HG02623 (cell line): ENCODE measurements at regions not wholly inside any gene's neighbourhood (a gene's known extent, or its start where the extent isn't known, plus 50 kb on each side); places are given as distances from the start of the nearest gene placed in this dataset.

Experiments
- ATAC-seq: cut with Tn5 transposase; IDR thresholded peaks from one replicate; pipeline ENCODE4 v1.9.1; 2021; ENCODE audit warnings: moderate library complexity; ENCODE audit not compliant: unreplicated experiment

DNA sequence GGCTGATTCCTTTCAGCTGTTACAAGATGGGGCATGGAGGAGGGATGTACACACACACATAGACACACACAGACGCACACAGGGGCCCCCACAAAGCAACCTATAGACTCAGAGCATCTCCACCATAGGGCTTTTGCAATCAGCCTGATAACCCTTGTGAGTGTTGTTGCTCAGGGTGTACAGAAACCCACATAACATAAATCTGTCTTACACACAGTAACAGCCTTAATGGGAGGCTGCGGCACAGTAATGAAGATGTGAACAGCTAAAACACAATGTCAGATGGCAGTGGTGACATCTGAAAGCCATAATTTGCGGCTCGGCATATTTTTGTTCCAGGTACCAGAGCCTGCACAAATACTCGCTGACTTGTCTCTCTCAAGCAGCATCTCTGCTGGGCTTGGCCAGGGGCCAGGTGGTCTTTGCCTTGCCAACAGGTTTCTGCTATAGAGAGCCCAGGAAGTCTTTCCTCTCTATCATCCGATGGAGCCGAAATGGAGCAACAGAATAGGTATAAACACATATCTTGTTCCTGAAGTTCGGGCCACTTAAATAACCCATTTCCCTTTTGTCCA lies 357.2 kb upstream of the GATB start:
- no peak for ATAC-seq

DNA sequence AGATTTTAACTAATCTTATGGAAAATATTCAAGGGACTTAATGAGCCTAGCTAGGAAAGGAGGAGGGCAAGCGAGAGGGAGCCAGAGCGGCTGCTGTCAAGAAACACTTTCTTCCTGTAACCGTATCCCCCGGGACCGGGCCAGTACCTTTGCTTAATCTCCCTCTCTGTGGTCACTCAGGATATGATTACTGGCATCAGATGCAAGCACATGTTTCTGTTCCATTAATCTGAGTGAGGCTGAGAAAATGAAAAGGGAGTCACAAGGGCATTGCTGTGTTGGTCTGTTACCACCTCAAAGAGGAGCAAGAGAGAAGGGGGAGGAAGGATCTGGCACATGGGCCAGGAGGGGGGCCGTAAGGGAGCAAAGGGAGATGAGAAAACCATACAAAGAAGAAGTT lies 356.7 kb upstream of the GATB start:
- no peak for ATAC-seq

DNA sequence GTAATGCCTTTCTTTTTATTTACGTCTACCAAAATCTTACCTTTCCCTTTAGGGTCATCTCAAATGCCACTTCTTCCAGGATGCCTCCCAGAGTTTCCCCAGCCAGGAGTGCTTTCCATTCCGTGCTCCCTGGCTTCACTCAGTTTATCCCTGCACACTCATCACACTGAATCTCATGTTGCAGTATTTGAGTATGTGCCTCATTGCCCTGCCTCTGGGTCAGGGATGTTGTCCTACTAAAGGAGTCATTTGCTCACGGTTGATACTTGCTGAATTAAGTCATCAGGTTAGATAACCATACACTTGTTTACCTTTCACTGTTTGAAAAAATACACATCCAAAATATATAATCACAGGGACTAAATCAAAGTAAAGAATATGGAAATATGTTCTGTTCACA lies 356.2 kb upstream of the GATB start:
- ATAC-seq, result no peak

DNA sequence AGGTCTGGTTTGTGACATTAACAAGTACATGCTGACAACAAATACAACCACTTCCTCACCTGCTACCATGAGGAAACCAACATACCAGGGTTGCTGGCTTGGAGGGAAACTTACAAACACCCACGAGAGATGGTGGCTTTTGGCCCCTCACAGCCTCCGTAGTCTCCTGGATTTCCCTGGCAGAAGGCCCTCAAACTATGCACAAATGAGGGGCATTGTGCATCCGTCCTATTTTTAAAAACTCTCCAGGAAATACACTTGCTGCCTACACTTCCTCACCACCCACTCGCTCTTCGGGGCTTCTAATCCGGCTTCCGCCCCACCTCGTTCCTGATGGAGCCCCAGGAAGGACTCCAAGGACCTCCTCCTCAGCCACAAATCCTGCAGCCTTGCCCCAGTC lies 355.0 kb upstream of the GATB start:
- no peak for ATAC-seq

DNA sequence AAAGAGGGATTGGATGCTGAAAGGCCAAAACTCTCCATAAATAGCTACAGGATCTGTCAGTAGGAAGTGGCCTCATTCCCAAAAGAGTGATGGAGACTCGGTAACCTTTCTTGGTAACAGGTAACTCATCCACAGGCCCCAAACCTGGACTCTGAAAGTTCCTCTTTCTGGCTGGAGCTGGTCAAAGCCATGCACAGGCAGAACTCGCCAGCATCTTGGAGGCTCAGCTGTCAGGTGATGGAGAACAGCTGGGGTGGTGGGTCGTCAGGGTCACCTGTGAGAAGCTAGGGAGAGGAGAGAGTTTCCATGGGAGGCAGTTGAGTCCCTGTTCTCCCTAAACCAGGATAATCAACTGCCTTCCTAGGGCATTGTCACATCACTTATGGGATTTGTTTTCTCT lies 354.3 kb upstream of the GATB start:
- ATAC-seq, result no peak

DNA sequence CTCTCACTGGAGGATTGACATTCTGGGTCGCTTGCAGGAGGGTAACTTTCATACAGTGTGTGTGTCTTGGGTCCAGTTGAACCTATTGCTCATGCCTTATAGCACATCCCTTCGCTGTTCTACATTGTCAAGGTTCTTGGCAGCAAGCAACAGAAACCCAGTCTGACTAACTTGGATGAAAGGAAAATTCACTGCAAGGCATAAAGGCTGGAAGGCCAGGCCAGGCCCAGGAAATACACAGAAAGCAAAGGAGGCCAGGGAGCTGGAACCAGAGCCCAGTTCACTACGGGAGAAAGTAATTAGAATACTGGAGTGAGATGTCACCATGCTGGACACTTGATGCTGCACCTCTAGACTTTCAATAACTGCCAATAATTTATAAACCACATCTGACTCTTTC lies 353.8 kb upstream of the GATB start:
- ATAC-seq, result no peak

DNA sequence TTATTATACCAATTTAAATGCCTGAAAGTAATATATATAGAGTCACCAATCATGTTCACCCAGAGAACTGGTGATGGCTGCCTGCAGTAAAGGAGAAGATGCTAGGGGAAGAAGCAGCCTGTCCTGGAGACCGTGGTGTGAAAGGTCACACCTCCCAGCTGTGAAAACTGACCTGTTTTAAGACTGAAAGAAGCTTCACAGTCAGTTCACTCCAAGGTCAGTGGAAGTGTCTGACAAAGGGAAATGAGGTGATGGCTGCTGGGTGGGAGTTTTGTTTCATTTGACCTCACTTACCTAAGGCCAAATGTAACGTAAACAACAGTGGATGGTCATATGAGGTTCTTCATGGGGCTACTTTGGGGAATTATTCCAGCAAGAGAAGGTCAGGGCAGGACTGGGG lies 352.1 kb upstream of the GATB start:
- ATAC-seq, result peak; percentile 45

DNA sequence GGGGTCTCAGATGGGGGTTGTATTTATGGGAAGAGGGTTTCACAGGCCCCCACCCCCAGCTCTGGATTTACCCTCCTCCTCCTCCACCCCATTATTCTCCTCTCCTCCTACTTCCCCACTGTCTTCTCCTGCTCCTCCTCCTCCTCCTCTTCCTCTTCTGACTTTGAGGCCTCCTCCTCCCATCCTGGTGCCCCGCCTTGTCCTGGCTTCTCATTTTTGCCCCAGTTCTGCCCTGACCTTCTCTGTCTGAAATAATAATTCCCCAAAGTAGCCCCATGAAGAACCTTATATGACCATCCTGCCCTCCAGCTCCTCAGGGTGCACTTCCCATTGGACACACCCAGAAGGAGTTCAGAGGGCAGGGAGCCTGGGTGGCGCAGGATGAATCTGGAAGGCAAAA lies 351.4 kb upstream of the GATB start:
- no peak for ATAC-seq

DNA sequence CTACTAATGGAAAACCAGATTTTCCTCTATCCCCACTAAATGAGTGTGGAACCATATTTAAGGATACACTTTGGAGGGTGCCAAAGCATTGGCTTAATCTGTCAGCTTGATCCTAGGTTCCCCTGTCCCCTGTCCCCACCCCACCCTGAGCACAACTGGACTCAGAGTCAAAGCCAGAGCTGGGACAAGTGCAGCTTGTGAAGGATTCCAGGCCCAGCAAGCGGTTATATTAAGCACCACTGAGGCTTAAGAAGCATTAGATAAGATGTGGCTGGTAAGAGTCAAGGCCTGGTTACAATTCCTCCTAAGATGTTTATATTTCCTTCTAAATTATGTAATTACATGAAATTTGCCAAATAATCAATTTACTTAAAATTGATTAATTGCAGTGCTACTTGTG lies 350.0 kb upstream of the GATB start:
- ATAC-seq, result no peak

DNA sequence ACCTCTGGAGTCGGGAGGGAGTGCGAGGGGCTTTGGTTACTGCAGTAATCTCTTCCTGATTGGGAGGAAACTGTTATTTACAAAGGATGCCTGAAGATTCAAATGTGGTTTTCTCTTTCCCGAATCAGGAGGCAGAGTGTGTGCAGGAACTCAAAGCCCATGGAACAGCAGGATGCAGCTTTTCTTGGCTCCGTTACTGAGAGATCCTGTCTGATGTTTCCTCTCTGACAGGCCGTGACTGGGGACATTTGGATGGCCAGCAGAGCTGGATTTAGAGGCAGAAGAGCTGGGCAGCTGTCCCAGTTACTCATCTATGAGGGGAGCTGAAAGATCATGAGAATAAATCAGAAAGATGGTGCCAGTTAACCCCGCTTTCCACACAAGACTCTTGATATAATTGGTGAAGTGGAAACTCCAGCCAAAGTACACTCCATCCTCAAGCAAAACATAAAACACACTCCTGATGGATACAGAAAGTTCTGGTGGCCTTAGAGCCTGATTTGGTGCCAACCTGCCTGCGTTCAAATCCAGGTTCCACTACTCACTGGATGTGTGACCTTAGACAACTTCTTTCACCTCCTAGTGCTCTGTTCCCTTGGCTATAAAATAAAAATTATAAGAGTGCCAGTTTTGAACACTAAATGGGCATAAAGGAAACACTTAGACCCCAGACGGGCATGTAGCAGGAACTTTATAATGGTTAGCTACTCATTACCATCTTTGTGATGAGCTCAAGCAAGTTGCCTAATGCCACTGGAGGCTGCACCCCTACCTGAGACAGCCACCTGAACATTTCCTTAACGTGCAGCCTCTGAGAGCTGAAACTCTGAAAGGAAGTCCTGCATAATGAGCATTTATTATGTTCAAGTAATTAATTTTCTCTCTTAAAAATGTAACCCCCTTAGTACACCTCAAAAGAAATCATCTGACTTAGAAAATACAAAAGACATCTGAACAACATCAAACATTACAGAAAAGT lies 349.0 kb upstream of the GATB start:
- ATAC-seq, result no peak

DNA sequence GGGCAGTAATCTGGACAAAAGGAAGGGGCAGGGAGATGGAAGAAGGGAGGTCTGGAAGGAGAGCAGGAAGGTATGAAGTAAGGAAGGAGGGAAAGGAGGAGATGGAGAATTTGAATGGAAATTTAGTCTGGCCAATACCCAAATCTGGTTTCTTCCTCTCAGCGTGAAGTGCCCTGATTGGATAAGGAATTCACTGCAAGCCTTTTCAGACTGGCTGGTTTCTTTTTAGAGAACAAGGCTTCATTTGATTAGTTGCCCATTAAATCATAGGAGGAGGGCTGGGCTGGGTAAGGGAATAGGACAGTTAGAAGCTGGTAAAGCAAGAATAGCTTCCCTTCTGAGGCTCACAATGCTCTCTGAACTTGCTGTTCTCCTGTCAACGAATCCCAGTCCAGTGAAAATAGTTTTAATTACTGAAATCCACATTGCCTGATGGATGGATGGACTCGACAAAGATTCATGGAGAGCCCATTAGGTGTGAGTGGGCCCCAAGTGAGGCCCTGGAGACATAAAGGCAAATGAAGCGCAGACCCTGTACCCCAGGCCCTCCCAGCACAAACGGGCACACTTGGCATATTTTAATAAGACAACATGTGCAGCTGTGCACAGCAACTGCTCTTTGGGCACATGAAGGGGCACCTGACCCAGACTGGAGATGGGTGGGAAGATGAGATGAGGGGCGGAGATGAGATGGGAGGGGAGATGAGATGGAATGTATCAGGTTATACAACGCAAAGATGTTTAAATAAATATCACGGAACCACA lies 347.1 kb upstream of the GATB start:
- no peak for ATAC-seq

DNA sequence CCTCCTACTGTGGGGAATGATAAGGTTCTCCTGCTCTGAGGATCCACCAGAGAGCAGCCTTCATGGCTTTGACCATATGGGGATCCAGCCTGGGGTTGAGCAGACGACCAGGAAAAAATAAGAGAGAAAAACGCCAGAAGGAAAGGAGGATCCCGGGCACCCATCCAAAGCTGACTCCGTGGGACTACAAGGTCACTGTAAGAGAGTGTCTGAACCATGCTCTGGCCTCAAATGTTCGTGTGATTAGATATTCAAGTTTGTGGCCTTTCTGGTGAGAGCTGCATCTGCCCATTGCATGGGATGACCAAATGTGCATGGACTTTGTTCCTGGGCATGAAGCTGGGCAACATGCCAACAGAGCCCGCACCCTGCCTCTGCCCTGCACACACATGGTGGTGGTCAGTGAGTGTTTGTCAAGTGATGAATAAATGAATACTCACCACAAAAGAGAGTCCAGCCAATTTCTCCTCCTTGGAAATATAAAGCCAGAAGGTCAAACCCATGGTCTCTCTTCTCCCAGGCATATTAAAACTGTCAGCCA lies 346.0 kb upstream of the GATB start:
- ATAC-seq, result no peak

DNA sequence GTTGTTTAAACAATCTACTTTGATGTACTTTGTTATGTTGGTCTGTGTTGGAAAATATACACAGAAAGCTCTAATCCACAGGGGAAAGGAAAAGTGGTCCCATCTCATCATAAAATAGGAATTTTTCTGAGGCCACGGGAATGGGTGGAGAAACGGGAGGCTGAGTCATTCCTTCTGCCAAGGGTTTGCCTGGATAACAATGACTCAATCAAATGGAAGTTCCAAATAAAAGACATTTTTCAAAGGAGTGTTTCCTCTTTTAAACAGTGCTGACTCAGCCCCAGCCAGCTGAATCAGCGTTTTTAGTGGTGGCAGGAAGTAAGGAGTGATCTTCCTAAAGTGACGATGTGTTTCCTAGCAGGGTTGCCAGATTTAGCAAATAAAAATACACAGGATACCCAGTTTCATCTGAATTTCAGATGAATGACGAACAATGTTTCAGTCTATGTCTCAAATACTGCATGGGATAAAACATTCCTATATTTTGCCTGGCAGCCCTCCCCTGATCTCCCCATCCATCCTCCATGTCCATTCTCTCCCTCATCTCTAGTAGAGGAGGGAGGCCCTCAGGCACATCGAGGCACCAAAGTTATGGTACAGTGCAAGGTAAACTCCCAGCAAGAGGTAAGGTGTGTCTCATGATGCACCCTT lies 345.4 kb upstream of the GATB start:
- no peak for ATAC-seq

DNA sequence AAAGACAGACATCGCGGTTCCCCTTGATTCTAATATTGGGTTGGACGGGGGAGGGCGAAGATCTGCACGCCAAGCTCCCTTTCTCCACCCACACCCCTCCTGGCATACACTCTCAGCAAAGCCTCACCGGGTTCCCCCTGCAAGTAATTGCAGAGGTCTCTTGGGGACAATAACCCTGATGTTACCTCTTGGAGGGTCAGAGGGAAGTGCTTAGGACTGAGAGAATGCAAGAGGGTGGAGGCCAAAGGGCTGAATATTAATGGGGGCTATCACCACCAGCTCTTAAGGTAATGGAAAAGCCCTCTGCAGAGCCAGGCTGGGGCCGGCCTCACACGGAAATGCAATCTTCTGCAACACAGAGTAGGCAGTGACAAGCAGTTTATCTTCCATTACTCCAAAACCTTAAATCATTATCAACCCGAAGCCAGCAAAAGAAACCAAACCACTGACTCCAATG lies 344.1 kb upstream of the GATB start:
- no peak for ATAC-seq

DNA sequence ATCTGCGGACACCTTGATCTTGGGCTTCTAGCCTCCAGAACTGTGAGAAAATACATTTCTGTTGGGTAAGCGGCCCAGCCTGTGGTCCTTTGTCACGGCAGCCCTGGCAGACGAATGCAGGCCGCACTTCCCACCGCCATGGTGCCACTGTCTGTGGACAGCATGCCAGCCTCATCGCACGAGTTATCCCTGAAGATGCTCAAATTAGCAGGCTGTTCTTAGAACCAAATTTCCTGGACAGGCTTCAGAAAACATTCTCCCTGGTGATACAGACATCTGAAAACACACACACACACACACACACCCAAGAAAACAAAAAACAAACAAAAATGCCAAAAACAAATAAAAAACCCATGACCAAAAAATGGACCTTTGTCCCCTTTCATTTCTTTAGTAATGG lies 343.5 kb upstream of the GATB start:
- no peak for ATAC-seq

DNA sequence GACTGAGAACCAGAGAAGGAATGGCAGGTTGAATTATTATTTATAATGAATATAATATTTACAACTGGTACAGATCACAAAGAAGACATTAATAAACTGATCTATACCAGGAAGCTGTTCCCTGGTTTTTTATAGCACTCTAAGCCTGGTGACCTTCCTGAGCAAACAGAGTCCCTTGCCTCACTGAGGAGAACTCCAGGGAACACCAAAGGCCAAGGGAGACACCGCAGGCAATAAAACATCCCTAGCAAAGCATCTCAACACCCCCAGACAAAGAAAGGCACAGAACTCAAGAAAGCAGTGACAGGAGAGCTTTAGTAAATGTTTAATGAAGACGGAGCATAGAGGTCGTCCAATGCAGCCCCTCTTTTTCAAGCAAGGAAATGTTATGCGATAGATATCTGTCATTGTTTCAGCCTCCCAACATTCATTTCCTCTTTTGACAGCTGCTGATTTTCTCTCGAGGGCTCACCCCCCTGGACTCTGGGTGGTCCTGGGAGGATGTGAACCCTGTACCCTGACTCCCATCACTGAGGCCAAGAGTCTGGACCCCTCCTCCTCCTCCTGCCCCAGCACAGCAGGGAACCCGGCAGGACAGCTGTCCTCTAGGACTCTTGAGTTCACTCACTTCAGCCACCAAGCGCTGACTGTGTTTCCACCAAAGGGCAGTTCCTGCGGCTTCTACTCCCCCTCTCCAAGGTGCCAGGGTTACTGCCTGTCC lies 342.5 kb upstream of the GATB start:
- ATAC-seq, result no peak

DNA sequence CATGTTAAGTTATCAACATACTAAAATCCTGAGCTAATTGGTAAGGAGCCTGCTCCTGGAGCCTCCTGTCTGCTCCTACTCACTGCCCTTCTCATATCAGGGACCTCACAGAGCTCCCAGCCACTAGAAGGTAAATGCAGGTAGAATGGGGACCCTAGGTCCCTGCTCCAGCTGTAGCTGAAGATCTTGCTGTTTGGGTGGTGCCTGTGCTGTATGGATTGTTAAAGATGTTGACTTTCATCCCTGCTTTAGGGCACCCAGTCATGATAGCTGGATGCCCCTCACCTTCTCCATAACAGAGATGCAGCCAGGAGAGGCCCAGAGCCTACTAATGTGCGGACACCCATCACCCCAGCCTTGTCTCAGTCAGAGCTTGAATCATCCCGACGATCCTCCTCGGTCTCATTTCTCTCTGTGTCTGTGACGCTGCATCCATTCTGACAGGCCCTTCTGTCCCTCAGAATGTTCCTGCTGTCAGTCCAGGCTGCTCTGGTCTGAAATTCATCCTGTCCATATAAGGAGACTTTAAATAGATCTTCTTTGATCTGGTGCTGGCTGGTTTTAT lies 341.7 kb upstream of the GATB start:
- ATAC-seq, result no peak

DNA sequence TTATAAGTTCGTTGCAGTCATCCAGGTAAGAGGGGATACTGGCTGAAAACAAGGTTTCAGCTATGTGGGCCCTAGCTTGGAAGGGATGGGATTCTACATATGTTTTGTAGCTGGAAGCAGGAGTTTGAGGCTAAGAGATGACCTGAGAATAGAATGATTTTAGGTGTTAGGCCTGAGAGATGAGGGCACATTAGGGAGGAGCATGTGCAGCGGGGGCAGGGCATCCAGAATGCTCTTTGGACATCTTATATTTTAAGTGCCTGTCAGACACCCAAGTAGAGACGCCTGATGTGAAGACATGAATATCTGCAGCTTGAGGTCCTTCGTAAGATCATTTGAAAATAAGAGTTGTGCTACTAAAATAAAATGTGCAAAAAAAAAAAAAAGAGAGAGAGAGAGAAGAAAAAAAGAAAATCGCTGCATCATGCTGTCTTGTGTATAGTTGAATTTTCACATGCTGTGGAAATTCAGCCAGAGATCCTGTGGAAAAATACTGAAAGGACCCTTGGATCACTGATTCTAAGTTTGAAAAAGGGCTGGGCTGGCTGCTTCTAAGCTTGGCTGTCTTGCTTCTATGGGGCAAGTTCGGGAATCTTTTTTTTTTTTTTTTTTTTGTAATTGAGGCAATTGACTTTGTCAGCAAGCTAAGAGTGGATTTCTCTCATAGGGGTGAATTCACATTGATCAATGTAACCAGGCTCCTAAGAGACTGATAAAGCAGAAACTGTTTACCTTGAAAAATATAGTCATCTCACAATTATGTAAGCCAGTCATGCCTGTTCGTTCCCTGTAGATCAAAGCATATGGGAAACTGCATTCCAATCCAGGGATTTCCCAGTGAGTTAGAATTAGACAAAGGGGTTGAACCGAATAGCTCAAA lies 341.0 kb upstream of the GATB start:
- no peak for ATAC-seq
